Body of pancreas (tissue), 4 donors: ENCODE measurements at regions not wholly inside any gene's neighbourhood (a gene's known extent, or its start where the extent isn't known, plus 50 kb on each side); places are given as distances from the start of the nearest gene placed in this dataset.

ENCODE experiments used
- ATAC-seq: fragments of 150-250 bp; one replicate; pipeline ENCODE4 v1.9.1; 2016
- DNase-seq, 4 donors: peaks; one replicate each; pipeline ENCODE4 v3.0.0-alpha.2; 2019
- H3K27ac ChIP-seq, 4 donors: fragments of 200-600 bp; sonication (generic); 1 replicate in 3 of 4; 2 replicates in 1 of 4; pipeline versions ENCODE4 v1.5.1 to v1.6.1; 2016 to 2019; ENCODE audit warnings: mild to moderate bottlenecking in 1 of 4, mixed read lengths in 1 of 4, moderate library complexity in 1 of 4
- H3K27me3 ChIP-seq, 2 donors: fragments of 200-600 bp; sonication (generic); one replicate each; pipeline ENCODE4 v1.6.0; 2016; ENCODE audit warnings: mild to moderate bottlenecking in 1 of 2
- H3K36me3 ChIP-seq, 2 donors: fragments of 200-600 bp; sonication (generic); replicated peaks in 1 of 2; 2 replicates each; pipeline ENCODE4 v1.5.1; 2016; ENCODE audit warnings: low read depth in 2 of 2; ENCODE audit not compliant: insufficient read depth in 1 of 2
- H3K4me1 ChIP-seq: fragments of 200-600 bp; sonication (generic); one replicate; pipeline ENCODE4 v1.6.0; 2016
- H3K4me3 ChIP-seq, 2 donors: fragments of 200-600 bp; sonication (generic); 1 replicate in 1 of 2; 2 replicates in 1 of 2; pipeline ENCODE4 v1.5.1; 2016 to 2019
- H3K9me3 ChIP-seq, 3 donors: fragments of 200-600 bp; sonication (generic); 1 replicate in 2 of 3; 2 replicates in 1 of 3; pipeline ENCODE4 v1.5.1; 2016
- CTCF ChIP-seq, 7 experiments: fragments of 450-650 bp in 4 of 7; fragments of 200-600 bp in 3 of 7; sonication (generic) in 3 of 7; IDR thresholded peaks; one replicate each; pipeline ENCODE4 v1.5.1; 2016 to 2019; ENCODE audit warnings: antibody characterized with exemption in 7 of 7
- POLR2A ChIP-seq, 3 donors: fragments of 450-650 bp; IDR thresholded peaks; one replicate each; pipeline ENCODE4 v1.6.1; 2016; ENCODE audit warnings: antibody characterized with exemption in 3 of 3, mild to moderate bottlenecking in 2 of 3
- WGBS, 2 donors: methylation state at CpG; one replicate each; pipeline ENCODE4 v1.1.5; 2017; 5-methylcytosine and 5-hydroxymethylcytosine counted together
- intact Hi-C: fragments of 100-400 bp; cut with DNase I; formaldehyde crosslinking; loops from one replicate; pipeline ENCODE4 v1.15.1; 2023

GRCh38 chr21:19256934-19257660 lies 853.5 kb upstream of the TMPRSS15 start:
- Histone ChIP-seq H3K4me3 (no peak overlapping the region), H3K27ac (no peak overlapping the region), H3K27me3 (no peaks in the 10 kb centered on the region), H3K36me3 (no peaks in the 10 kb centered on the region), H3K9me3 (no peaks in the 10 kb centered on the region), H3K4me1 (no peaks in the 10 kb centered on the region)
- DNase-seq (no peak), ATAC-seq (no peak)
- TF ChIP-seq POLR2A (IDR thresholded peaks at IDR 0.05) (no peak), CTCF (IDR thresholded peaks at IDR 0.05) (no peak)
- WGBS, 2 donors: 56 to 60% methylated on average over 4 of the region's 4 CpGs
- intact Hi-C loops: no loop called here

GRCh38 chr21:19261731-19262376 lies 858.3 kb upstream of the TMPRSS15 start:
- Histone ChIP-seq H3K27ac (no peak overlapping the region), H3K4me3 (no peak overlapping the region), H3K36me3 (no peaks in the 10 kb centered on the region), H3K27me3 (no peaks in the 10 kb centered on the region), H3K9me3 (no peaks in the 10 kb centered on the region), H3K4me1 (no peaks in the 10 kb centered on the region)
- no peak for DNase-seq
- no peak for ATAC-seq
- intact Hi-C loops: no loop called here
- 86 to 87% methylated on average over 10 of the region's 10 CpGs for WGBS, 2 donors
- TF ChIP-seq POLR2A (IDR thresholded peaks at IDR 0.05) (no peak), CTCF (IDR thresholded peaks at IDR 0.05) (no peak)

- ATAC-seq (no peak), DNase-seq (no peak)
- no peak for TF ChIP-seq POLR2A (IDR thresholded peaks at IDR 0.05)
- TF ChIP-seq CTCF (IDR thresholded peaks at IDR 0.05): no peak
- Histone ChIP-seq H3K27me3 (no peaks in the 10 kb centered on the region), H3K27ac (no peak overlapping the region), H3K4me1 (no peaks in the 10 kb centered on the region), H3K36me3 (no peaks in the 10 kb centered on the region), H3K9me3 (no peaks in the 10 kb centered on the region), H3K4me3 (no peak overlapping the region)
- WGBS, 2 donors: 62% methylated on average over 3 of the region's 3 CpGs
- intact Hi-C loops: no loop called here
Measured at GRCh38 chr21:19266636-19267035, 863.1 kb upstream of the TMPRSS15 start.

GRCh38 chr21:19268686-19269085 lies 865.1 kb upstream of the TMPRSS15 start:
- WGBS, 2 donors: 34 to 35% methylated on average over 3 of the region's 3 CpGs
- Histone ChIP-seq H3K27me3 (no peaks in the 10 kb centered on the region), H3K4me3 (no peak overlapping the region), H3K4me1 (no peaks in the 10 kb centered on the region), H3K27ac (no peak overlapping the region), H3K36me3 (no peaks in the 10 kb centered on the region), H3K9me3 (no peaks in the 10 kb centered on the region)
- ATAC-seq (no peak), DNase-seq (no peak)
- intact Hi-C loops: no loop called here
- TF ChIP-seq CTCF (IDR thresholded peaks at IDR 0.05) (no peak), POLR2A (IDR thresholded peaks at IDR 0.05) (no peak)

GRCh38 chr21:19275065-19275464 lies 871.5 kb upstream of the TMPRSS15 start:
- ATAC-seq (no peak), DNase-seq (no peak)
- no peak overlapping the region for H3K4me3 ChIP-seq
- H3K27ac ChIP-seq: no peak overlapping the region
- H3K27me3 ChIP-seq: no peaks in the 10 kb centered on the region
- no peaks in the 10 kb centered on the region for H3K9me3 ChIP-seq
- TF ChIP-seq POLR2A (IDR thresholded peaks at IDR 0.05): no peak
- no peaks in the 10 kb centered on the region for H3K36me3 ChIP-seq
- intact Hi-C loops: no loop called here
- 61 to 72% methylated on average over 2 of the region's 2 CpGs for WGBS, 2 donors
- no peaks in the 10 kb centered on the region for H3K4me1 ChIP-seq
